ENCODE measurements at regions not wholly inside any gene's neighbourhood (a gene's known extent, or its start where the extent isn't known, plus 50 kb on each side); places are given as distances from the start of the nearest gene placed in this dataset.
A peak's percentile ranks its signal among the peaks of the same experiment; 100 is the strongest.
"Not testable (repeated sequence)": the region's sequence is repeated elsewhere in the genome, so short reads cannot be mapped to it uniquely, and the experiment has no call there.

- DNase-seq, result no peak
Measured at GRCh38 chr2:226467221-226467620, 332.4 kb downstream of the IRS1 start.

DNA sequence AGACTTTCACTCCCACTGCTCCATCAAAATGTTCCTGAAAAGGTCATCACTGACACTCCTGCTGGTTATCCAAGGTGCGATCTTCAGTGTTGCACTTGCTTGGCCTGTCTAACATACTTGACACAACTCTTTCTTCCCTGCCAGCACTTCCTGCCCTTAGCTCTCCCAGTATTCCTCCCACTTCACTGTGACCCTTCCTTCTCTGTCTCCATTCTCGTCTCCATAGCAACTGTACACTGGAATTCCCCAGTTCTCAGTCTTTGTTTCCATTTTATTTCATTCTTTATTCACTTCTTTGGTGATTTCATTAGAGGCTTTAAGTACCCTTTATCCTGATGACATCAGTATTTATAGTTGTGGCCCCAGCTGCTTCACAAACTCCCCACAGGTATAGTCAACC is 333.0 kb downstream of the IRS1 start:
- no peak for DNase-seq

DNA sequence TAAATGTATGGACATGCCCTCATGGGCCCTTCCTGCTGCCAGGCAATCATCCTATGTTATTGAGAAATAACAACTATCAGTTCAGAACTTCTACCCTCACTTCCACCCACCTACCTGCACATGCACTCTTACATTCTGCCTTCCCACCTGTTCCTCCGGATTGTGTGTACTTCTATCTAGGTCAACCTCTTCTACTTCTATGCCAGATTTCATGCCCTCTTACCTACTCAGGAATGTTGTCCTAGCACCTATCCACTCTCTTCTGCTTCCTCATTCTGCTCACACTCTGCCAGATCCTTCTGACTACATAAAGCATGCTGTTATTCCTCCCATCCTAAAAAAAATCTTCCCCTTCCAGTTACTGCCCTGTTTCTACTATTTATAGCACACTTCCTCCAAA is 333.5 kb downstream of the IRS1 start:
- no peak for DNase-seq

- DNase-seq, result no peak
Measured at GRCh38 chr2:226464380-226464779, 335.2 kb downstream of the IRS1 start.

DNA sequence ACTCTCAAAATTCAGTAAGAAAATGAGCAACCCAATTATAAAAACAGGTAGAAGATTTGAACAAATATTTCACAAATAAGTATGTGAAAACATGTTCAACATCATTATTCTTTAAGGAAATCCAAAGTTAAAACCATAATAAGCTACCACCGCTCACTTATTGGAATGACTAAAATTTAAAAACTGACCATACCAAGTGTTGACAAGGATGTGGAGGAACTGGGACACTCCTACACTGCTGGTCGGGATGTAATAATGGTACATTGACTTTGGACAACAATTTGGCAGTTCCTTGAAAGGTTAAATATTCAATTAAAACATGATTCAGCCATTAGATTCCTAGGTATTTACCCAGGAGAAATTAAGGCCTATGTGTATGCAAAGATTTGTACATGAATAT is 336.5 kb downstream of the IRS1 start:
- DNase-seq, result no peak

DNA sequence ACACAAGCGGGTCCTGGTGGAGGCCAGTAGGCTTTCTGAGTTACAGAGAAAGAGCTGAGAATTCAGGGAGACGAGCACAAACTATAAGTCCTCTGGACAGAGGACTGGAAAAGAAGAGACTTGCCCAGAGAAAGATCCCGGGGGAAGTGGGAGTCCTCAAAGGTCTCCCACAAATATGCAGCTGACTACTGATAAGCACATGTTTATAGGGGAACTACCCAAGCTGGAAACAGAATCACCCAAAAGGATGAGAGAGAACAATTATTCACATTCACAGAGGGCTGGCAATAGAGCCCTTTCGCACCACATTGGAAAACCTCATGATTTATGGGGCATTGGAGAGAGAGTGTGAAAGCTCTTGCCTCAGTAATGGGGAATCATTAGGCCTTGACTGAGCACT is 337.6 kb downstream of the IRS1 start:
- no peak for DNase-seq

DNA sequence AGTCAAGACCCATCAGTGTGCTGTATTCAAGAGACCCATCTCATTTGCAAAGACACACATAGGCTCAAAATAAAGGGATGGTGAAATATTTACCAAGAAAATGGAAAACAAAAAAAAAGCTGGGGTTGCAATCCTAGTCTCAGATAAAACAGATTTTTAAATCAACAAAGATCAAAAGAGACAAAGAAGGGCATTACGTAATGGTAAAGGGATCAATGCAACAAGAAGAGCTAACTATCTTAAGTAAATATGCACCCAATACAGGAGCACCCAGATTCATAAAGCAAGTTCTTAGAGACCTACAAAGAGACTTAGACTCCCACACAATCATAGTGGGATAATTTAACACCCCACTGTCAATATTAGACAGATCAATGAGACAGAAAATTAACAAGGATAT is 343.5 kb downstream of the IRS1 start:
- not testable (repeated sequence) for DNase-seq

DNA sequence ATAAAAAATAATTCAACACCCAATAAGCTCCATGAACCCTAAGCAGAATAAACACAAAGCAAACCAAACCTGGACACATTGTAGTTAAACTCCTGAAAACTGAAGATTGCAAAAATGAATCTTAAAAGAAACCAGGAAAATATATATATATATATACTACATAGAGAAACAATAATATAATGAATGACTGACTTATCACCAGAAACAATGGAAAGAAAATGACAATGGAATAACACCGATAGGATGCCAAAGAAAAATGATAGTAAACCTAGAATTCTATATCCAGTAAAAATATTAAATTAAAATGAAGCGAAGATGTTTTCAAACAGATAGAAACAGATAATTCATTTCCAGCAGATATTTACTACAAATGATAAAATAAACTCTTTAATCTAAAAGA is 346.9 kb downstream of the IRS1 start:
- DNase-seq, result no peak

DNA sequence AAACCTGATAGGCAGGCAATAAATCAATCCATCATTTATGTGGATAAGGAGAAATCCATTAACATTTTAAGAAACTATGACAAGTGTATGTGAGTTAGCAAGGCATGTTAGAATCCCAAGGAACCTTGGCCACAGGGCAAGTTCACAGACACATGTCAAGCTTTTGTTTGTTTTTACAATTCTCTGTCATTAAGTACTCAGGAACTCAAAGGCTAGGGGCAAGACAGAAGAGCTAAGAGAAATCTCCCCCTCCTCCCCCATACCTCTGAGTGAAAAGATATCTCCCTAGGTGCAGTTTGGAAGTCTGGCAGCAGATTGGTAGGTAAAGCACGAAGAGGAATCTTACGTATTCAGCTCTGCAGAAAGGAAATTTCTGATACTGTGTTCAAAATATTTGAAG is 348.1 kb downstream of the IRS1 start:
- DNase-seq, result no peak

DNA sequence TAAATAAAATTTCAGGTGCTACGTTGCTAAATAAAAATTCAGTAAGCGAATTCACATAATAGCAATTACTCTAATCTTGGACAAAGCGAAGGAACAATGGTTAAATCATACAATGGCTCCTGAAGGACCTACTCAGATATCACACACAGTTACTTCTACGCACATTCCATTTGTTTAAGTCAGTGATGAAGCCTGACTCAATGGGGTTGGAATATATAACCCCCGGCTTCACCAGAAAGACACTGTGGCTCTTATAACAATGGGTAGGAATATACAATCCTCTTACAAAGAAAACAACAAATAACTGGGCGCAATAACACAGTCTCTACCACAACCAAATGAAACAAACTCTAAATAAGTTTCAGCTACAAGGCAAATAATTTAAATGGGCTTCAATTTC is 349.5 kb downstream of the IRS1 start:
- DNase-seq, result no peak

- DNase-seq, result no peak
Measured at GRCh38 chr2:226447338-226448300, 352.0 kb downstream of the IRS1 start.

DNA sequence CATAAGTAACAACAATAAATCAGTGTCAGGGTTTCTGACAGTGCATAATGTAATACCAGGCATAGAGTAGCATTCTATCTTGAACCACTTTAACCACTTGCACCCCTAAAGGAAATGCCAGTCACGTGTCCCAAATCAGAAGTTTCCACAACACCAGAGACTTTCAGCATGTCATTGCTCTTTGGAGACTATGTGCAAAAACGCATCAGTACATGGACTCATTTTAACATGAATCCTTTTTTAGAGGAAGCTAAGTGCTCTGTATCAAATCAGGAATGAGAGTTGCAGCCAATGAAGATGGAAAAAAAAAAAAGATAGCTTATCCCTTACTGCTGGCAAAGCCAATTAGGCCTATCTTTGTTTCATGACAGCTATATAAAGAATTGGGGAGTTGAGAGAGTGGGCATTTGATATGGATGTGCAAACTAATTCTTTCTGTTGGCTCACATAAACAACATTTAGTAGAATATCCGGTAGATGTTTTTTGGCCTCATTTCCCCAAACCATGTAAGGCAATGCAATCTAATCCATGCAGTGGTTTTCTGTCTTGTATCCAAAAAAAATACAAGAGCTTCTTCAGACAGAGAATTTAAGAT is 353.1 kb downstream of the IRS1 start:
- DNase-seq, result no peak

GRCh38 chr2:226445216-226445861 is 354.3 kb downstream of the IRS1 start:
- no peak for DNase-seq

- no peak for DNase-seq
Measured at GRCh38 chr2:226443112-226443511, 356.5 kb downstream of the IRS1 start.

GRCh38 chr2:226440127-226440918 is 359.3 kb downstream of the IRS1 start:
- DNase-seq, result no peak

- peak; percentile 67 for DNase-seq
Measured at GRCh38 chr2:226439337-226439736, 360.3 kb downstream of the IRS1 start.

GRCh38 chr2:226435146-226435545 is 364.5 kb downstream of the IRS1 start:
- DNase-seq, result no peak

DNA sequence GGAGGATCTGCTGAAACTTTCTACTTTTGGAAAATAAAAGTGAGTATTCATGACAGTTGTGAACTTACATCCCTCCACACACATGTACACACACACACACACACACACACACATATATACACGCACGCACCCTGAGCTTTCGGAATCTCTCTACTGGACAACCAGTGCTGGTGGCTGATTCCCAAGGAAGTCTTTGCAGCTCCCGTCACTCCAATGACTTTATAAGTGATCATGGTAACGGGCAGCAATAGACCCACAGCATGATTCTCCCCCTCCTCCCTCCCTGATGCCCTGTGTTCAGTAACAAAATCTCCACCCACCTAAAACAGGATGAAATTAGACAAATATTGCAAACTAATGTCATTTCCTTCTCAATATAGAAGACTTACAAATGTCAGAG is 364.9 kb downstream of the IRS1 start:
- DNase-seq, result no peak

GRCh38 chr2:226431288-226431948 is 368.2 kb downstream of the IRS1 start:
- DNase-seq, result no peak

GRCh38 chr2:226429476-226429875 is 370.1 kb downstream of the IRS1 start:
- no peak for DNase-seq

- DNase-seq, result no peak
Measured at GRCh38 chr2:226427538-226428307, 371.9 kb downstream of the IRS1 start.

- DNase-seq, result no peak
Measured at GRCh38 chr2:226426292-226426736, 373.3 kb downstream of the IRS1 start.
